ENCODE measurements at regions not wholly inside any gene's neighbourhood (a gene's known extent, or its start where the extent isn't known, plus 50 kb on each side); places are given as distances from the start of the nearest gene placed in this dataset.

GRCh38 chr5:97832645-97833296, 649.7 kb upstream of the RIOK2 start:
- 66% methylated on average over 2 of the region's 2 CpGs for WGBS

GRCh38 chr5:97834561-97834960, 651.5 kb upstream of the RIOK2 start:
- Histone ChIP-seq H3K9ac (ENCODE audit: low read depth in 1 of 2, low read length in 2 of 2) (no peak overlapping the region), H3K36me3 (ENCODE audit: control insufficient read depth in 4 of 4, insufficient read depth in 3 of 4, low read depth in 1 of 4, low read length in 3 of 4) (no peaks in the 10 kb centered on the region), H3K27ac (ENCODE audit: low read depth in 1 of 2, low read length in 2 of 2) (no peak overlapping the region), H3K9me3 (ENCODE audit: control insufficient read depth in 4 of 4, low read length in 3 of 4) (no peaks in the 10 kb centered on the region), H3K4me3 (ENCODE audit: low read depth in 1 of 3, low read length in 3 of 3) (no peak overlapping the region), H3K4me1 (ENCODE audit: control insufficient read depth in 4 of 4, insufficient read depth in 4 of 4, low read length in 3 of 4) (no peaks in the 10 kb centered on the region), H3K27me3 (ENCODE audit: control insufficient read depth in 4 of 4, insufficient read depth in 4 of 4, low read length in 3 of 4) (no peaks in the 10 kb centered on the region)
- 63% methylated on average over 1 of the region's 1 CpG for WGBS
- DNase-seq (ENCODE audit: low spot score): no peak
- no peak for TF ChIP-seq HNF4G (IDR thresholded peaks at IDR 0.05)
- TF ChIP-seq FOXA2 (IDR thresholded peaks at IDR 0.05): no peak
- no peak for TF ChIP-seq RAD21 (IDR thresholded peaks at IDR 0.05)
- no peak for TF ChIP-seq MAX (IDR thresholded peaks at IDR 0.05)
- TF ChIP-seq SP1 (IDR thresholded peaks at IDR 0.05): no peak
- TF ChIP-seq RXRA (IDR thresholded peaks at IDR 0.05): no peak
- TF ChIP-seq REST (IDR thresholded peaks at IDR 0.05): no peak
- TF ChIP-seq GABPA (IDR thresholded peaks at IDR 0.05 in 1 of 2, conservative IDR thresholded peaks at IDR 0.05 in 1 of 2): no peak
- no peak for TF ChIP-seq FOXA1 (IDR thresholded peaks at IDR 0.05)

More at GRCh38 chr5:97832645-97833296, 649.7 kb upstream of the RIOK2 start:
- H3K27ac ChIP-seq (ENCODE audit: low read depth in 1 of 2, low read length in 2 of 2): no peak overlapping the region
- H3K9ac ChIP-seq (ENCODE audit: low read depth in 1 of 2, low read length in 2 of 2): no peak overlapping the region
- H3K36me3 ChIP-seq (ENCODE audit: control insufficient read depth in 4 of 4, insufficient read depth in 3 of 4, low read depth in 1 of 4, low read length in 3 of 4): no peaks in the 10 kb centered on the region
- H3K4me3 ChIP-seq (ENCODE audit: low read depth in 1 of 3, low read length in 3 of 3): no peak overlapping the region
- no peak for DNase-seq (ENCODE audit: low spot score)
- TF ChIP-seq HNF4A (conservative IDR thresholded peaks at IDR 0.05) (no peak), RXRA (IDR thresholded peaks at IDR 0.05) (no peak), FOXA2 (IDR thresholded peaks at IDR 0.05) (no peak), CTCF (IDR thresholded peaks at IDR 0.05; ENCODE audit: low read depth, low read length, missing input control) (no peak), REST (IDR thresholded peaks at IDR 0.05) (no peak), MAX (IDR thresholded peaks at IDR 0.05) (no peak), GABPA (IDR thresholded peaks at IDR 0.05 in 1 of 2, conservative IDR thresholded peaks at IDR 0.05 in 1 of 2) (no peak), ATF3 (IDR thresholded peaks at IDR 0.05) (no peak)
- no peaks in the 10 kb centered on the region for H3K9me3 ChIP-seq (ENCODE audit: control insufficient read depth in 4 of 4, low read length in 3 of 4)
- H3K27me3 ChIP-seq (ENCODE audit: control insufficient read depth in 4 of 4, insufficient read depth in 4 of 4, low read length in 3 of 4): no peaks in the 10 kb centered on the region
- no peaks in the 10 kb centered on the region for H3K4me1 ChIP-seq (ENCODE audit: control insufficient read depth in 4 of 4, insufficient read depth in 4 of 4, low read length in 3 of 4)

Measured in liver (tissue), 8 donors.